SK-N-SH (cell line): ENCODE measurements at regions not wholly inside any gene's neighbourhood (a gene's known extent, or its start where the extent isn't known, plus 50 kb on each side); places are given as distances from the start of the nearest gene placed in this dataset.

Experiments
- EP300 ChIP-seq, 2 experiments: IDR thresholded peaks; 2 replicates each; pipeline versions ENCODE4 v1.4.0 to v1.6.1; 2012; ENCODE audit warnings: borderline replicate concordance in 1 of 2, low read depth in 1 of 2, low read length in 1 of 2
- EZH2phosphoT487 ChIP-seq: fragments of 200-600 bp; sonication (generic); IDR thresholded peaks from 2 replicates; pipeline ENCODE4 v1.6.1; 2017; ENCODE audit warnings: low read depth, mixed run types, mild to moderate bottlenecking, antibody characterized with exemption, moderate library complexity, borderline replicate concordance
- FOXM1 ChIP-seq: IDR thresholded peaks from 2 replicates; pipeline ENCODE4 v1.4.0; 2012; ENCODE audit warnings: low read depth, mild to moderate bottlenecking
- GABPA ChIP-seq: IDR thresholded peaks from 2 replicates; pipeline ENCODE4 v1.4.0; 2012; ENCODE audit warnings: low read depth, mild to moderate bottlenecking
- MEF2A ChIP-seq: IDR thresholded peaks from 2 replicates; pipeline ENCODE4 v1.4.0; 2012; ENCODE audit warnings: low read depth, borderline replicate concordance
- NRF1 ChIP-seq: IDR thresholded peaks from 2 replicates; pipeline ENCODE4 v1.6.1; 2012; ENCODE audit warnings: low read depth, mild to moderate bottlenecking, low read length
- POLR2AphosphoS5 ChIP-seq: IDR thresholded peaks from 2 replicates; pipeline ENCODE4 v1.6.1; 2012; ENCODE audit warnings: low read depth, low read length
- RXRA ChIP-seq: IDR thresholded peaks from 2 replicates; pipeline ENCODE4 v1.4.0; 2012; ENCODE audit warnings: low read depth, mild to moderate bottlenecking, borderline replicate concordance
- SMC3 ChIP-seq: IDR thresholded peaks from 2 replicates; pipeline ENCODE4 v1.6.1; 2012; ENCODE audit warnings: low read depth, low read length, improper control_type of control experiment
- TEAD4 ChIP-seq: IDR thresholded peaks from 2 replicates; pipeline ENCODE4 v1.4.0; 2012; ENCODE audit warnings: mild to moderate bottlenecking, borderline replicate concordance; ENCODE audit not compliant: insufficient read depth
- TF ChIP-seq, protein P1 (sequence below): fragments of 150-350 bp; IDR thresholded peaks from 2 replicates; pipeline ENCODE4 v1.6.1; 2017; ENCODE audit warnings: antibody characterized with exemption, low read length, low read depth, borderline replicate concordance
- TF ChIP-seq, protein P2 (sequence below): fragments of 200-600 bp; sonication (generic); IDR thresholded peaks from 2 replicates; pipeline ENCODE4 v1.6.1; 2017; ENCODE audit warnings: antibody characterized with exemption, mild to moderate bottlenecking, moderate library complexity
- TF ChIP-seq, protein P3 (sequence below): IDR thresholded peaks from 2 replicates; pipeline ENCODE4; 2012

DNA sequence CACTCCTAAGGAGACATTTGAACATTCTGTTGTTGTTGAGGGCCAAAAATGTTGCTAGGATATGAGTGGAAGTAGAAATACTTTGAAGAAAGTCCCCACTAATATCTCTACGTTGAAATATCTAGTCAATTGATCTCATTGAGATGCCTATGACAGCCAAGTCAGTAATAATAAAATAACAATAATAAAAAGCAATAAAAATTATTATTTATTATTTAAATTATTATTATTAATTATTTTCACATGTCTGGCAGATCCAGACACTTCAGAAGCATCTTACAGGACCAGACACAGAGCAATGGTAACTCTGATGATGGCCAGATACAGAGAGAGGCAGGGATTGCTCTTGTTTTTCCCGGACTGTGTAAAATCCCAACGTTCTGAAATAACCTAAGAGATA lies 143.5 kb upstream of the PALMD start:
- TF ChIP-seq NRF1 = no peak
- TF ChIP-seq, protein P1, sequence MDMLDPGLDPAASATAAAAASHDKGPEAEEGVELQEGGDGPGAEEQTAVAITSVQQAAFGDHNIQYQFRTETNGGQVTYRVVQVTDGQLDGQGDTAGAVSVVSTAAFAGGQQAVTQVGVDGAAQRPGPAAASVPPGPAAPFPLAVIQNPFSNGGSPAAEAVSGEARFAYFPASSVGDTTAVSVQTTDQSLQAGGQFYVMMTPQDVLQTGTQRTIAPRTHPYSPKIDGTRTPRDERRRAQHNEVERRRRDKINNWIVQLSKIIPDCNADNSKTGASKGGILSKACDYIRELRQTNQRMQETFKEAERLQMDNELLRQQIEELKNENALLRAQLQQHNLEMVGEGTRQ = no peak
- TF ChIP-seq, protein P2, sequence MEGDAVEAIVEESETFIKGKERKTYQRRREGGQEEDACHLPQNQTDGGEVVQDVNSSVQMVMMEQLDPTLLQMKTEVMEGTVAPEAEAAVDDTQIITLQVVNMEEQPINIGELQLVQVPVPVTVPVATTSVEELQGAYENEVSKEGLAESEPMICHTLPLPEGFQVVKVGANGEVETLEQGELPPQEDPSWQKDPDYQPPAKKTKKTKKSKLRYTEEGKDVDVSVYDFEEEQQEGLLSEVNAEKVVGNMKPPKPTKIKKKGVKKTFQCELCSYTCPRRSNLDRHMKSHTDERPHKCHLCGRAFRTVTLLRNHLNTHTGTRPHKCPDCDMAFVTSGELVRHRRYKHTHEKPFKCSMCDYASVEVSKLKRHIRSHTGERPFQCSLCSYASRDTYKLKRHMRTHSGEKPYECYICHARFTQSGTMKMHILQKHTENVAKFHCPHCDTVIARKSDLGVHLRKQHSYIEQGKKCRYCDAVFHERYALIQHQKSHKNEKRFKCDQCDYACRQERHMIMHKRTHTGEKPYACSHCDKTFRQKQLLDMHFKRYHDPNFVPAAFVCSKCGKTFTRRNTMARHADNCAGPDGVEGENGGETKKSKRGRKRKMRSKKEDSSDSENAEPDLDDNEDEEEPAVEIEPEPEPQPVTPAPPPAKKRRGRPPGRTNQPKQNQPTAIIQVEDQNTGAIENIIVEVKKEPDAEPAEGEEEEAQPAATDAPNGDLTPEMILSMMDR = no peak
- no peak for TF ChIP-seq EP300 (IDR thresholded peaks at IDR 0.05; ENCODE audit: borderline replicate concordance in 1 of 2, low read depth in 1 of 2, low read length in 1 of 2)
- TF ChIP-seq EZH2phosphoT487 = no peak
- no peak for TF ChIP-seq POLR2AphosphoS5
- TF ChIP-seq RXRA = no peak
- no peak for TF ChIP-seq GABPA
- TF ChIP-seq, protein P3, sequence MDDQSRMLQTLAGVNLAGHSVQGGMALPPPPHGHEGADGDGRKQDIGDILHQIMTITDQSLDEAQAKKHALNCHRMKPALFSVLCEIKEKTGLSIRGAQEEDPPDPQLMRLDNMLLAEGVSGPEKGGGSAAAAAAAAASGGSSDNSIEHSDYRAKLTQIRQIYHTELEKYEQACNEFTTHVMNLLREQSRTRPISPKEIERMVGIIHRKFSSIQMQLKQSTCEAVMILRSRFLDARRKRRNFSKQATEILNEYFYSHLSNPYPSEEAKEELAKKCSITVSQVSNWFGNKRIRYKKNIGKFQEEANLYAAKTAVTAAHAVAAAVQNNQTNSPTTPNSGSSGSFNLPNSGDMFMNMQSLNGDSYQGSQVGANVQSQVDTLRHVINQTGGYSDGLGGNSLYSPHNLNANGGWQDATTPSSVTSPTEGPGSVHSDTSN = no peak
- TF ChIP-seq FOXM1 = no peak
- TF ChIP-seq MEF2A = no peak
- TF ChIP-seq SMC3 = no peak
- no peak for TF ChIP-seq TEAD4
